T-helper 17 cell (primary cell): ENCODE measurements at regions not wholly inside any gene's neighbourhood (a gene's known extent, or its start where the extent isn't known, plus 50 kb on each side); places are given as distances from the start of the nearest gene placed in this dataset.

Experiments used
- ATAC-seq: fragments of 150-1000 bp; cut with Tn5 transposase; 2 replicates; pipeline ENCODE4 v1.10.0; 2021; ENCODE audit warnings: mild to moderate bottlenecking, moderate library complexity
- DNase-seq, 3 donors: peaks; one replicate each; pipeline versions ENCODE4 v3.0.0 to v3.0.0-alpha.2; 2020 to 2021
- H3K9me3 ChIP-seq: one replicate; pipeline ENCODE4 v1.7.0; 2013; ENCODE audit warnings: low read length, mild to moderate bottlenecking; ENCODE audit not compliant: control insufficient read depth, poor library complexity, severe bottlenecking
- H3K27ac Mint-ChIP-seq: one replicate; pipeline ENCODE4 v1.8.0; 2022; ENCODE audit warnings: mild to moderate bottlenecking, moderate library complexity, mixed read lengths
- H3K27me3 Mint-ChIP-seq: one replicate; pipeline ENCODE4 v1.8.0; 2022; ENCODE audit warnings: mixed read lengths
- H3K36me3 Mint-ChIP-seq: one replicate; pipeline ENCODE4 v1.8.0; 2022; ENCODE audit warnings: low read depth, mixed read lengths
- H3K4me1 Mint-ChIP-seq: one replicate; pipeline ENCODE4 v1.8.0; 2022; ENCODE audit warnings: mild to moderate bottlenecking, mixed read lengths
- H3K4me3 Mint-ChIP-seq: one replicate; pipeline ENCODE4 v1.8.0; 2022; ENCODE audit warnings: mild to moderate bottlenecking, moderate library complexity, mixed read lengths

DNA sequence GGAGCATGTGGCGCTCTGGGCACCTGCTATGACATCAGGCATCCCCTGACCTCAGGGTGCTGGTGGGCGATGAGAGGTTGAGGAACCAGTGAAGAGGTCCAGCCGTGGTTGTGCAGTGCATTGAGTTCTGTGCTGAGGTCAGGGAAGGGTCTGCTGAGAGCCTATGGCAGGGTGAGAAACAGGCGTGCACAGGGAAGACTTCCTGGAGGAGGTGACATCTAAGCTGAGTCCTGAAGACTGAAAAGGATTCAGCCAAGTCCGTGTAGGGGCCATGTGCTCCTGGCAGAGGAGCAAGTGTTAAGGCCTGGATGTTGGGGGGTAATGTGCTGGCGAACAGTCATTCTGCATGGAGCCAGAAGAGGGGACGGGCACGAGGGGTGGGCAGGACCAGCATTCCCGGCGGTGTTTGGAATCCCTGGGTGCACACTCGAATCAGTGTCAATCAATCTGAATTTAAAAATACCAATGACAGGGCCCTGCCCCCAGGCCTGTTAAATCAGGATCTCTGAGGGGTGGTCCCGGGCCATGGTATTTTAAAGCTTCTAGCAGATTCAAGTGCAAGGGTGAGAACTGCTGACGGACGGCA lies 65.8 kb upstream of the CIBAR2 start:
- Mint-ChIP-seq H3K27me3 (peaks cover 58% of the 10 kb centered on the region), H3K4me3 (no peak overlapping the region), H3K4me1 (peaks cover 6% of the 10 kb centered on the region), H3K36me3 (peaks cover 7% of the 10 kb centered on the region), H3K27ac (no peak overlapping the region)
- no peak for DNase-seq
- no peaks in the 10 kb centered on the region for H3K9me3 ChIP-seq
- no peak for ATAC-seq

DNA sequence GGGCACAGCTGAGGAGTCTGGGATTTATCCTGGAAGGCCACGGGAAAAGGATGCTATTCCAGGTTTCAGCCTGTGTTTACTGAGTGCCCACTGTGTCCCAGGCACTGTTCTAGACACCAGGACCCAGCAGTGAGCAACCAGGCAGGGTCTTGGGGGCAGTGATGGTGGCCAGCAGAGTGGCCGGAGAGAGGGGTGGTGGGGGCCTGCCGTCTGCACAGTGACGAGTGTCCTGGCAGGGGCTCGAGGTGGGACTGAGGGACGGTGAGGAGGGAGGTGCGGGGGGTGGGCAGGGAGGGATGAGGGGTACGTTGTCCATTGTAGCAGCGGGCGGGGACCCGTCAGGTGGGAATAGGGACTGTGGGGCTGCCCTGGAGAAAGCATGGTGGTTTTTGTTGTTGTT lies 66.3 kb upstream of the CIBAR2 start:
- no peak overlapping the region for H3K4me3 Mint-ChIP-seq
- ATAC-seq (no peak), DNase-seq (no peak)
- H3K27me3 Mint-ChIP-seq = peaks cover 53% of the 10 kb centered on the region
- H3K36me3 Mint-ChIP-seq = peaks cover 7% of the 10 kb centered on the region
- no peaks in the 10 kb centered on the region for H3K9me3 ChIP-seq
- H3K4me1 Mint-ChIP-seq = peaks cover 6% of the 10 kb centered on the region
- H3K27ac Mint-ChIP-seq = no peak overlapping the region

DNA sequence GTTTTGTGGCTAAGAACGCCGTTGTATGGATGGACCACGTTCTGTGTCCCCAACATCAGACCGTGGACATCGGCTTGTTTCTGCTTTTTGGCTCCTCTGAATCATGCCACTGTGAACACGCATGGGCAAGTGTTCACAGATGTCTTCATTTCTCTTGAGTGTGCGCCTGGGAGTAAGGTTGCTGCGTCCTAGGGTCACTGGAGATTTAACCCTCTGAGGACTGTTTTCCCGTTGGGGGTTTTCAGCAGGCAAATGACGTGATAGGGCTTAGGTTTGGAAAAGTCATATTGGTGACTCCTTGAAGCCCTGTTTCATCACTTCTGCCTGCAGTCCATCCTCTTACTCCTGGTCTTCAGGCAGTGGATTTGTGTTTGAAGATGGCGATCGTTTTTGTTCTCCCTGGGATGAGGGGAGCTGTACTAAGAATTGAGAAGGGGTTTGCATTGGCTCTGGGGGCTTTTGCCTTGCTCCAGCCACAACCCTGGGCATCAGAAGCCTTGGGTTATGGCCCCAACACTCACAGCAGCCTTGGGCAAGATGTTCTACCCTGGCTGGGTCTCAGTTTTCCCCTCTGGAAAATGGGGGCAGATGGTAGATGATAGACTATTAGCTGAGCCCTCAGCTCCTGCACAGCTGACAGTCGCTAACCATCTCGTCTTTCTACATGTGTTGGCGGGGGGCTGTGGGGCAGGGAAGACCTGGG lies 67.2 kb upstream of the CIBAR2 start:
- ATAC-seq = no peak
- H3K27ac Mint-ChIP-seq = no peak overlapping the region
- H3K4me1 Mint-ChIP-seq = peaks cover 4% of the 10 kb centered on the region
- no peaks in the 10 kb centered on the region for H3K9me3 ChIP-seq
- H3K4me3 Mint-ChIP-seq = no peak overlapping the region
- peaks cover 44% of the 10 kb centered on the region for H3K27me3 Mint-ChIP-seq
- no peak for DNase-seq
- peaks cover 3% of the 10 kb centered on the region for H3K36me3 Mint-ChIP-seq

DNA sequence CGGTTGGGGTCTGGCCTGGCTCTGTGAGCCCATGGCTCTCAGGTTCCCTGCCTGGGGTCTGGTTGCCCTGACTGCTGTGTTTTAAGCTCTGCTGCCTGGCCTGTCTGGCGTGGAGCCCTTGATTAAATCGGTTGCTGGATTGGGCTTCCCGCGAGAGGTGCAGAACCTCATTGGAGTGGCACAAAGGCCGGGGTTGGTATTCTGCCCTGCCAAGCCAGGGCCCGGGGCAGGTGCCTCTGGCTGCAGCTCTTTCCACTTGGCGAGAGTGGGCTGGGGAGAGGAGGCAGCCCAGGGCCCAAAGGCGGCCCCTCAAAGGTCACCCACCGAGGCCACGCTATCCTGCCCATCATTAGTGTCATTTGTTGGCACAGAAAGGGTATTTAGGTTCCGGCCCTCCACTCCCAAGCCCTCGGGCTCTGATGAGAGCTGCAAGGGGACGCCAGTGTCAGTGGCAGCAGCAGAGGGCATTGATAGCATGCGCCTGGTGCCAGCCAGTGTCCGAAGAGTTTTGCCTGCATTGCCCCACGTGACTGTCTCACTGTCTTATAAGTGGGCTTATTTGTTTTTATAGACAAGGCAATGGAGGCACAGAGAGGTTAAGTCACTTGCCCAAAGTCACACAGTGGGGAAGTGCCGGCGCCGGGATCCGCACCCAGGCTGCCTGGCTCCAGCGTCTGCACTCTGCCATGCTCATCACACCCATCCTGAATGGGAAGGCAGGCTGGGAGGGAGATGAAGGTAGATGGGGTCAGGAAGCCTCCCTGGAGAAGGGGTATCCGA lies 68.0 kb upstream of the CIBAR2 start:
- H3K9me3 ChIP-seq = no peaks in the 10 kb centered on the region
- no peak for ATAC-seq
- no peak overlapping the region for H3K27ac Mint-ChIP-seq
- H3K36me3 Mint-ChIP-seq = peaks cover 3% of the 10 kb centered on the region
- no peak for DNase-seq
- peaks cover 4% of the 10 kb centered on the region for H3K4me1 Mint-ChIP-seq
- H3K4me3 Mint-ChIP-seq = no peak overlapping the region
- peaks cover 37% of the 10 kb centered on the region for H3K27me3 Mint-ChIP-seq

DNA sequence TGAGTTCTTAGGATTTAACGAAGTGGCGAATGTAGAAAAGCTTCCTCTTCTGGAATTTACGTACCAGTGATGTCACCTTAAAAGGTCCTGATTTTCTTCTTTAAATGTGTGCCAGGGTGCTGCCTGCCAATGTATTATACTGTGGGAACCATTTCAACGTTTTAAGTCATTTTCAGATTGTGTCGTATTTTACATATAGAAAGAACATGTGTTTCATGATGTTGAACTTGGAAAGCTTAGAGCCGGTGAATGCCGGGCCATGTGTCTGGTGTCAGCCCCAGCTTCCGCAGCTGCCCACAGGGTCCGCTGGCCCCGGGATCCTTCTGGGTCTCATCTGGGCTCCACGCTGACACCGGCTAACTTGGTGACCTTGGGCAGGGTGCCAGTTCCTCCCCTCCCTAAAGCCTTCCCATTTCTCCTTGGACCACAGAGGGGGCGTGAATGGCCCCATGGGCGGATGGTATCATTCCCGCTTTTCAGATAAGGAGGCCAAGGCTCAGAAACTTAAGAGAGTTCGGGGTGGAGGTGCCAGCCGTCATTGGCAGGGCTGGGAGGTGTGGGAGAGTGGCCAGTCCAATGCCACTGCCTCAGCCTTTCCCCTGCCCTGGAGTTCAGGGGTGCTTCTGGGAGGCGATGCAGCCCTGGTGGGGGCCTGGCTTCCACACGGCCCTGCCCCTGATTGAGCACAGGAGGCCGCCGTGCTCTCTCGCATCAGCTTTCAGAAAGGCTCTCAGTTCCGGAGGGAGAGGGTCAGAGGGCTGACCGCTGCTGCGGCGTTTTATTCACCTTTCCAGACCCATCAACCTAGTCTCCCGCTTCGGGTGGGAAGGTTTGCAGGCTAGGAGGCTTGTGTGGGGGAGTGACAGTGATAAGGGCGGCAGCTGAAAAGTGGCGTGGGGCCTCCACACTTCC lies 68.8 kb upstream of the CIBAR2 start:
- no peak for DNase-seq
- peaks cover 2% of the 10 kb centered on the region for H3K4me1 Mint-ChIP-seq
- ATAC-seq = no peak
- H3K36me3 Mint-ChIP-seq = peaks cover 3% of the 10 kb centered on the region
- no peaks in the 10 kb centered on the region for H3K9me3 ChIP-seq
- H3K27me3 Mint-ChIP-seq = peaks cover 28% of the 10 kb centered on the region
- no peak overlapping the region for H3K27ac Mint-ChIP-seq
- H3K4me3 Mint-ChIP-seq = no peak overlapping the region

DNA sequence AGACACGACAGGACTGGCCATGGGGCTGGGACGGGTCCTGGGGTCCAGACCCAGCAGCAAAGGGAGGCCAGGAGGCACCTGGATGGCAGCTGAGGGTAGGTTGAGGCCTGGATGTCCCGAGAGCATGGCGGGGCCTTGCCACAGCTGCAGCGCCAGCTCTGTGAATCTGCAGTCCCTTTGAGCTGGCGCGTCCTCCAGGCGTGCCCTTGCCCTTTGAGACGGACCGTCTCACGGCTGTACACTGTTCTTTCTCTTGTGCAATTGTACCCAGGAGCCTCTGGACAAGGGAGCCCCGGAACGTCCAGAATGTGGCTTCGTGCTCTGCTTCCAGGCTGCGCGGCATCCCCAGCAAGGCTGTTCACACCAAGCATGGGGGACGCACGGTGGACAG lies 69.5 kb upstream of the CIBAR2 start:
- Mint-ChIP-seq H3K27me3 (peaks cover 22% of the 10 kb centered on the region), H3K4me1 (peaks cover 2% of the 10 kb centered on the region), H3K36me3 (peaks cover 3% of the 10 kb centered on the region), H3K27ac (no peak overlapping the region), H3K4me3 (no peak overlapping the region)
- DNase-seq (no peak), ATAC-seq (no peak)
- no peaks in the 10 kb centered on the region for H3K9me3 ChIP-seq

DNA sequence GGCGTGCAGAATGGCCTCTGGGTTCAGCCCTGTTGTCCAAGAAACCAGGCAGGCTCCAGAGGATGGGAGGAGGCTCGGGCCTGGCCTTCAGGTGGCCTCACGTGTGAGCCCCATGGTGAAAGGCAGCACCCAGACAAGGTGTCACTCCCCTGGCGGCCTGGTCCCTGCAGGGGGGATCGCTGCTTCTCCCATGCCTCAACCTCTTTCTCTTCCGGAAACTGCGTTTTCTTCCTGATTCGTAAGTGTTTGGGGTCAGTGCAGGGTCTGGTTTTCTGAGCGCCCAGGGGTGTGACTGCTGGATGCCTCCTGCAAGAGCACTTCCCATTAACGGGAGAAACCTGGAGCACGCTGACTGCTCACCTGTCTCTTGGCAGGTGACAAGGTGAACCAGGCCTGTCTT lies 70.0 kb upstream of the CIBAR2 start:
- Mint-ChIP-seq H3K4me3 (no peak overlapping the region), H3K4me1 (peaks cover 2% of the 10 kb centered on the region), H3K27ac (no peak overlapping the region), H3K27me3 (peaks cover 16% of the 10 kb centered on the region), H3K36me3 (peaks cover 3% of the 10 kb centered on the region)
- H3K9me3 ChIP-seq = no peaks in the 10 kb centered on the region
- no peak for DNase-seq
- ATAC-seq = no peak

DNA sequence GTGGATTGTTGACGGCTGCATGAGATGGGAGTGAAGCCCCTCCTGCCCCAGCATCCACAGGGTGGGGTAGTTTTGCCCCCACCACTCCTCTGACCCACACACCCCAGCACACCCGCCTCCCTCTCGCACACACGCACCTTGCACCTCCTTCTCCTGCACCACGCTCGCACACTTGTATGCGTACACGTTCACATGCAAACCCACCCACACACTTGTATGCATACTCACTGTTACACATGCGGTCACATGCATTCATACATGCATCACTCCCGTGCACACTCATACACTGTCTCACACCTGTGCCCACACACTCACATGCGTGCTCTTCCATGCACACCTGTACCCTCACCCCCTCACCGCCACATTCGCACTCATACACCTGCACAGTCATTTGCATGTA lies 70.5 kb upstream of the CIBAR2 start:
- H3K27me3 Mint-ChIP-seq = peaks cover 12% of the 10 kb centered on the region

DNA sequence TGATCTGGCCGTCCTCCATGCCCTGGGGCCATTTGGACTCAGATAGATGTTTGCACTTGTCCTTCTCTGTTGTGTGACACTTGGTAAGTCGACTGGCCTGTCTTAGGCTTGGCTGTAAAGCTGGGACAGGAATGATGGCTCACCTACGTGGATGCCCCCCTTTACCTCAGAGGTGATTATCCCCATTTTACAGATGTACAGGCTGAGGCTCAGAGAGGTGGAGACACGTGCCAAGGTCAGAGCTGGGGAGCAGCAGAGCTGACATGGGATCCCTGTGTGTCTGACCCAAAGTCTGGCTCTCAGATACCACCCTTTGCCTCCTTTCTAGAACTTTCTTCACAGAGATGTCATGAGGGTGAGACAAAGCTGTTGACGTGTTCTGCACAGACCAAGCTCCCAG lies 71.3 kb upstream of the CIBAR2 start:
- no peak for ATAC-seq
- peaks cover 2% of the 10 kb centered on the region for H3K36me3 Mint-ChIP-seq
- H3K27me3 Mint-ChIP-seq = peaks cover 5% of the 10 kb centered on the region
- no peak overlapping the region for H3K4me3 Mint-ChIP-seq
- no peak for DNase-seq
- H3K9me3 ChIP-seq = no peaks in the 10 kb centered on the region
- H3K4me1 Mint-ChIP-seq = no peaks in the 10 kb centered on the region
- H3K27ac Mint-ChIP-seq = no peak overlapping the region

More for the DNA sequence above, 70.5 kb upstream of the CIBAR2 start:
- peaks cover 2% of the 10 kb centered on the region for H3K4me1 Mint-ChIP-seq
- ATAC-seq = no peak
- DNase-seq = no peak
- H3K36me3 Mint-ChIP-seq = peaks cover 4% of the 10 kb centered on the region
- H3K4me3 Mint-ChIP-seq = no peak overlapping the region
- no peaks in the 10 kb centered on the region for H3K9me3 ChIP-seq
- no peak overlapping the region for H3K27ac Mint-ChIP-seq

DNA sequence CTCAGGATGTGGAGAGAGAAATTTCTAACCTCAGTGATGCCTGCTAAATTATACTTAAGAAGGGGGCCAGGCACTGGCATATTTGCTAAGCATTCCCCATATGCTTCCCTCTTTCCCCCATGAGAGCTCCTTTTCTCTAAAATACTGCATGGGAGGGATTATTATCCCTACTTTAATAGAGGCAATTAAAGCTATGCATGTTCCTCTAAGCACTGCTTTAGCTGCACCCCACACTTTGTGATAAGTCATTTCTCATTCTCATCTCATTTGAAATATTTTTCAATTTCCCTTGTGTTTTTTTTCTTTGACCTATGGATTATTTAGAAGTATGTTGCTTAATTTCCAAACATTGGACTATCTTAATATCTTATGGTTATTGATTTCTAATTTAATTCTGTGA lies 72.1 kb upstream of the CIBAR2 start:
- H3K27ac Mint-ChIP-seq = no peak overlapping the region
- peaks cover 2% of the 10 kb centered on the region for H3K27me3 Mint-ChIP-seq
- ATAC-seq = no peak
- no peaks in the 10 kb centered on the region for H3K4me1 Mint-ChIP-seq
- H3K4me3 Mint-ChIP-seq = no peak overlapping the region
- DNase-seq = no peak
- H3K36me3 Mint-ChIP-seq = peaks cover 2% of the 10 kb centered on the region
- no peaks in the 10 kb centered on the region for H3K9me3 ChIP-seq

DNA sequence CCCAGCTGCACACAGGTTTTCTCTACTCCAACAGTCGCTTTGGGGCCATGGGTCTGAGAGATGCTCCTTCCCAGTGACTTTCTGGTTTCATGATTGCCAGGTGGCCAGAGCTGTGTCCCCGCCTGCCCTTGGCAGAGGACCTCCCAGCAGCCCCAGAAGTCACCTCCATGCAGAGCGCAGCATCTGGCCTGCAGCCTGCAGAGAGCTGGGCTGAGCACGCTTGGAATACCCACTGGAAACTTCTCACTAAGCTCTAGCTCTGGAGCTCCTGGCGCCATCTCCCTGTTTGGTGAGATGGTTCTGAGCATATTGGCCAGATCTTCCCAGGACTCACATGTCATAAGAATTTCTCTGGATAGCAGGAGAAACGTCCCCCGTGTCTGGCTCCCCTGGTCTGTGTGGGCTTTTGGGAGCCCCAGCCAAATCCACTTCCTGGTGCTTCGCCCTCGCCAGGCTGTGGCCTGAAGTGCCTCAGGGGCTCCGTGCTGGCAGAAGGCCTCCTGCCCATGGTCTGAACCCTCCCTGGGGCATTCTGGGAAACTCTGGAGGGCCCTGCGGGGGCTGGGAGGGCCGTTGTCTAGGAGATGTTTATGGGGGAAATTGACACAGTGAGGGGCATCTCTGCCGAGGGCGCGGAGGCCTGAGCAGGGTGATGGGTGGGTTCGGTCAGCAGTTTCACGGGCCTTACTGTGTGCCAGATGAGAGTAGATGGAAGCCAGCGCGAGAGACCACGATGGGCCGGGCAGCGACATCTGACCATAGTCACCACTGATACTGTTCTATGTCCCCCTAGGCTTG lies 73.2 kb upstream of the CIBAR2 start:
- no peaks in the 10 kb centered on the region for H3K9me3 ChIP-seq
- no peaks in the 10 kb centered on the region for H3K27me3 Mint-ChIP-seq
- peaks cover 2% of the 10 kb centered on the region for H3K36me3 Mint-ChIP-seq
- no peak overlapping the region for H3K27ac Mint-ChIP-seq
- no peak overlapping the region for H3K4me3 Mint-ChIP-seq
- DNase-seq (no peak), ATAC-seq (no peak)
- no peaks in the 10 kb centered on the region for H3K4me1 Mint-ChIP-seq

DNA sequence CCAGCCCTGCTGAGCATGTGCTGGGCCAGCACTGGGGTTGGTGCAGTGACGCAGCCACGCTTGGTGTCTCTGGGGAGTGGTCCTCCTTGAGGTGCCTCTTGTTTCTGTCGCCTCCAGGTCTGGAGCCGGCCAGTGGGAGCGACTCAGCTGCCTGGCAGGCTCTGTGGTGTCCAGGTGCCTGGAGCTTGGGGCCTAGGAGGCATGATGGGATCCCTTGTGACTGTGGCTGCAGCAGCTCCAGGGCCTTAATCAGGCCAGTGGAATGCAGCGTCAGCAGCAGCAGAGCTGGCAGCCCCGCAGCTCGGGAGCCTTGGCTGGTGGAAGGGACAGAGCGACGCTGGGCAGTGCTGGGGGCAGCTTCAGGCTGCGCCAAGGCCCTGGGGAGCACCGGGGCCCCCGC lies 74.7 kb upstream of the CIBAR2 start:
- DNase-seq = no peak
- H3K27me3 Mint-ChIP-seq = no peaks in the 10 kb centered on the region
- no peak for ATAC-seq
- H3K27ac Mint-ChIP-seq = no peak overlapping the region
- peaks cover 2% of the 10 kb centered on the region for H3K36me3 Mint-ChIP-seq
- no peak overlapping the region for H3K4me3 Mint-ChIP-seq
- H3K4me1 Mint-ChIP-seq = no peaks in the 10 kb centered on the region
- H3K9me3 ChIP-seq = no peaks in the 10 kb centered on the region
